ENCODE measurements at regions not wholly inside any gene's neighbourhood (a gene's known extent, or its start where the extent isn't known, plus 50 kb on each side); places are given as distances from the start of the nearest gene placed in this dataset.

GRCh38 chr13:50389726-50390125 is 374.5 kb downstream of the KCNRG start:
- no peak for TF ChIP-seq CTCF (IDR thresholded peaks at IDR 0.05)
- no peak for TF ChIP-seq POLR2A (IDR thresholded peaks at IDR 0.05)
- TF ChIP-seq EP300 (IDR thresholded peaks at IDR 0.05), result no peak

Data from ovary (tissue), 3 donors.